ENCODE measurements at regions not wholly inside any gene's neighbourhood (a gene's known extent, or its start where the extent isn't known, plus 50 kb on each side); places are given as distances from the start of the nearest gene placed in this dataset.
"Not testable (repeated sequence)": the region's sequence is repeated elsewhere in the genome, so short reads cannot be mapped to it uniquely, and the experiment has no call there.

DNA sequence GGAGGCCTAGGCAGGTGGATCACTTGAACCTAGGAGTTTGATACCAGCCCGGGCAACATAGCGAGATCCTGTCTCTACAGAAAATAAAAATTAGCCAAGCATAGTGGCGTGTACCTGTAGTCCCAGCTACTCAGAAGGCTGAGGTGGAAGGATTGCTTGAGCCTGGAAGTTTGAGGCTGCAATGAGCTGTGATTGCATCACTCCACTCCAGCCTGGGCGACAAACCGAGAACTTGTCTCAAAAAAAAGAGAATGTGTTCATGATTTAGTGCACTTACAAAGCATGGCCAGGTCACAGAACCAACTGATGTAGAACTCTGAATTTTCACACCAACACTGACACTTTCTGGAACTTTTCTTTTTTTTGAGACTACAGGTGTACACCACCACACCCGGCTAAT is 182.7 kb downstream of the ZFP64 start:
- DNase-seq (ENCODE audit: low spot score): no peak

DNA sequence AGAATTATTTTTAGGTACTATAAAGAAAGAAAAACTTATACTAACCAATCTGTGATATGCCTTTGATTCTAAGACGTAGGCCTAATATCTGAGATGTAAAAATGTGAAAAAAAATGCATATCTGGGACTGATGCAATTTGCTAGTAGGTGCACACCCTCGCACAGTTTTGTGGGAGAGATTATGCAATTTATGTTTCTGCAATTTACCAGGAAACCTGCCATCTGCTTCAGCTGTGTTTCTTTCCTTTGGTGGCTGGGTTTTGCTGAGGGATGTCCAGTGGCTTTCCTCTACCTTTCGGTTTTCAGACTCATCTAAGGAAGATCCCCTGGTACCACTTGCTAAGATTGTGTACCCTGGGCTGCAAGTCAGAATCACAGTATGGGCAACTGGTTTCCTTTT is 186.9 kb downstream of the ZFP64 start:
- no peak for DNase-seq (ENCODE audit: low spot score)

GRCh38 chr20:52004018-52004417 is 187.6 kb downstream of the ZFP64 start:
- no peak for DNase-seq (ENCODE audit: low spot score)

GRCh38 chr20:52003415-52003814 is 188.2 kb downstream of the ZFP64 start:
- DNase-seq (ENCODE audit: low spot score): no peak

DNA sequence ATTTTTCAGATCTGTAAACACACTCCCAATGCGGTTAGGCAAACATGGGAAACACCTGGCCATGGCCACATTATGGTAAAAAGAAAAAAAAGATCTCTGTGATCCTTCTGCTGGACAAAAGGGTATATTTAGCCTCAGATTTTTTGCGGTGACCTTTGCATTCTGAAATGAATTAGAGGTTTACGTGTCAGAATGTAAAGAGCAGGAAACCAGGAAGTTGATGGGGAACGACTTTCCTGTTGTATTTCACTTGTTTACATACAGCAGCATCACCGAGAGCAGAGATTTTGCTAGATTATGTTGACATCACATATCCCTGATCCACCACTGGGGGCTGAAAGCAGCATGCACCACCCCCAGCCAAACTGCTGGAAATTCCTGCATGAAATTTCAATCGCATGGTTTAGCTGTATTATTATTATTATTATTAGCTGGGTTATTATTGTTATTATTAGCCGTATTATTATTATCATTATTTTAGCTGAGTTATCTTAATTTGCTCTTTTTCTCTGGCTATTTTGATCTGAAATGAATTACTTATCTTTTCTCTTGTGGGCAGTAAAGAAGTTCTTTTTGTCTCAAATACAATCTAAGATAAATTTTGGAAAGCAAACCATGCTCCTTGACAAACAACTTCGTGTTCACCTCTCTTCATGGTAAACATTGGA is 189.4 kb downstream of the ZFP64 start:
- DNase-seq (ENCODE audit: low spot score): no peak

DNA sequence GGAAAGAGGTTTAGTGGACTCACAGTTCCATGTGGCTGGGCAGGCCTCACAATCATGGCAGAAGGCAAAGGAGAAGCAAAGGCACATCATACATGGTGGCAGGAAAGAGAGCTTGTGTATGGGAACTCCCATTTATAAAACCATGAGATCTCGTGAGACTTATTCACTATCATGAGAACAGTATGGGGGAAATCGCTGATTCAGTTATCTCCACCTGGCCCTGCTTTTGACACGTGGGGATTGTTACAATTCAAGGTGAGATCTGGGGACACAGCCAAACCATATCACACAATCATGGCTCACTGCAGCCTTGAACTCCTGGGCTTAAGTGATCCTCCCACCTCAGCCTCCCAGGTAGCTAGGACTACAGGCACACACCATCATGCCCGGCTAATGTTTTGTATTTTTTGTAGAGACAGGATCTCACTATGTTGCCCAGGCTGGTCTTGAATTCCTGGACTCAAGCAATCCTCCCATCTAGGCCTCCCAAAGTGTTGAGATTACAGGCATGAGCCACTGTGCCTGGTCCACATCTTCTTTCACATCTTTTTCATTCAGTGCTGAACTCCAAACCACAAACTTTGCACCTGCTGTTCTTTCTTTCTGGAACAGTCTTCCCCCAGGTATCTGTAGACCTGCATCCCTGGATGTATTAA is 194.2 kb downstream of the ZFP64 start:
- DNase-seq (ENCODE audit: low spot score): not testable (repeated sequence)

GRCh38 chr20:51995551-51995951 is 193.2 kb upstream of the SALL4 start:
- no peak for DNase-seq (ENCODE audit: low spot score)

DNA sequence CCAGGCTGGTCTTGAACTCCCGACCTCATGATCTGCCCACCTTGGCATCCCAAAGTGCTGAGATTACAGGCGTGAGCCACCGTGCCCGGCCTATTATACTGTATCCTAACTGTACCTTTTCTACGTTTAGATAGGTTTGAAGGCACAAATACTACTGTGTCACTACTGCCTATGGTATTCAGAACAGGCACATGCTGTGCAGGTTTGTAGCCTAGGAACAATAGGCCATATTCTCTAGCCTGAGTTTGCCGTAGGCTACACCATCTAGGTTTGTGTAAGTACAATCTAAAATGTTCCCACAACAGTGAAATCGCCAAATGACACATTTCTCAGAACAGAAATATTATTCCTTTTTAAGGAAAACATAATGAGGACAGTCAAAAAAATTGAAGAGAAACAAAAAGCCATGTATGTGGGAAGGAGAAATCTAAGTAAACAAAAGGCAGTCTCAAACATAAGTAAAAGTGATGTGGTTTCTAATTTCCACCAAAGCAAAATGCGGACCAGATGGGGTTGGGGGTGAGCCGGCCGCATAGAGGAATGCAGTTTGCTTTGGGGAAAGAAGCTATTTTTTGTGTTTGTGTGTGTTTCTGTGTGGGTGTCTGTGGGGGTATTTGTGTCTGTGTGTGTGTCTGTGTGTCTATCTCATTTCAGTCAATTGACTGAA is 192.6 kb upstream of the SALL4 start:
- DNase-seq (ENCODE audit: low spot score): no peak

GRCh38 chr20:51987812-51988211 is 185.5 kb upstream of the SALL4 start:
- DNase-seq (ENCODE audit: low spot score): no peak

- no peak for DNase-seq (ENCODE audit: low spot score)
Measured at GRCh38 chr20:51985013-51985415, 182.7 kb upstream of the SALL4 start.

DNA sequence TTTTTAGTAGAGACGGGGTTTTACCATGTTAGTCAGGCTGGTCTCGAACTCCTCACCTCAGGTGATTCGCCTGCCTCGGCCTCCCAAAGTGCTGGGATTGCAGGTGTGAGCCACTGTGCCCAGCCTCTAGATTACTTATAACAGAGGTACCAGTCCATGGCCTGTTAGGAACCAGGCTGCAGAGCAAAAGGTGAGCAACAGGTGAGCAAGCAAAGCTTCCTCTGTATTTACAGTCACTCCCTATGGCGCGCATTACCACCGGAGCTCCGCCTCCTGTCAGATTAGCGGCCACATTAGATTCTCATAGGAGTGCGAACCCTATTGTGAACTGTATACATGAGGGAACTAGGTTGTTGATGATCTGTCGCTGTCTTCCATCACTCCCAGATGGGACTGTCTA is 178.0 kb upstream of the SALL4 start:
- no peak for DNase-seq (ENCODE audit: low spot score)

DNA sequence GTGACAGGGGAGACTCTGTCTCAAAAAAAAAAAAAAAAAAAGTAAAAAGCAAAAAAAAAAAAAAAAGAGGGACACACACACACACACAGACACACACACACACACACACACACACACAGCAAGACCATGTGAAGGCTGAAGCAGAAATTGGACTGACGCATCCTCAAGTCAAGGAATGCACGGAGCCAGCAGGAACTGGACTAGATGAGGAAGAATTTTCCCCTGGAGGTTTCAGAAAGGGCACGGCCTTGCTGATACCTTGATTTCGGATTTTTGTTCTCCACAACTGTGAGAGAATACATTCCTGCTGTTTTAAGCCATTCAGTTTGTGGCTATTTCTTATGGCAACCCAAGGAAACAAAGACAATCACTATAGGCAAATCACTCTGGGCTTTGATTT is 176.9 kb upstream of the SALL4 start:
- no peak for DNase-seq (ENCODE audit: low spot score)

GRCh38 chr20:51978070-51978501 is 175.8 kb upstream of the SALL4 start:
- DNase-seq (ENCODE audit: low spot score): no peak

DNA sequence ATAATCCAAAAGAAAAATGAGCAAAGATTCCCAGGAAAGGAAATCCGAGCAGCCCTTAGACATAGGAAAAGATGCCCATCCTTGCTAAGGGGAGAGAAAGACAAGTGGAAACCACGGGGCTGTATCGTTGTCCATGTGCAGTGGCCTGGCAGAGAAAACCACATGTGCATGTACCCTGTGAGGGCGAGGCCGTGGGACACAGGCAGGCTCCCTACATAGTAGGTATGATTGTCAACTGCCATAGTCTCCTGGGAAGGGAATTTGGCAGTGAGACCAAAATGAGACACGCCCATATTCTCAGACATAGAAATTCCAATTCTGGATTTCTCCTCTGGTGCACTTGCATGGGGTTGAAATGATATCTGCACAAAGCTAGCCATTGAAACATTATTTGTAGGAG is 169.7 kb upstream of the SALL4 start:
- no peak for DNase-seq (ENCODE audit: low spot score)

- DNase-seq (ENCODE audit: low spot score): no peak
Measured at GRCh38 chr20:51970858-51971257, 168.5 kb upstream of the SALL4 start.

DNA sequence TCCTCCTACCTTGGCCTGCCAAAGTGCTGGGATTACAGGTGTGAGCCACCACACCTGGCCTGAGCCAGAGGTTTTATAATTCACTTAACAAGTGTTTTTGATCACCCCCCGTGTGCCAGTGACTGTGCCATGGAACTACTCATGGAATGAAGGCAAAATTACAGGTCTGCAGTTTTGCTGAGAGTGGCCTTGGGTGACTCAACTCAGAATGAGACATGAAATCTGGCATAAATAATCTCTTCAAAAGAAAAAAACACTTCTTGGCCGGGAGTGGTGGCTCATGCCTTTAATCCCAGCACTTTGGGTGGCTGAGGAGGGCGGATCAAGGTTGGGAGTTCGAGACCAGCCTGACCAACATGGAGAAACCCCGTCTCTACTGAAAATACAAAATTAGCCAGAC is 166.9 kb upstream of the SALL4 start:
- DNase-seq (ENCODE audit: low spot score): no peak

GRCh38 chr20:51968151-51968550 is 165.8 kb upstream of the SALL4 start:
- no peak for DNase-seq (ENCODE audit: low spot score)

DNA sequence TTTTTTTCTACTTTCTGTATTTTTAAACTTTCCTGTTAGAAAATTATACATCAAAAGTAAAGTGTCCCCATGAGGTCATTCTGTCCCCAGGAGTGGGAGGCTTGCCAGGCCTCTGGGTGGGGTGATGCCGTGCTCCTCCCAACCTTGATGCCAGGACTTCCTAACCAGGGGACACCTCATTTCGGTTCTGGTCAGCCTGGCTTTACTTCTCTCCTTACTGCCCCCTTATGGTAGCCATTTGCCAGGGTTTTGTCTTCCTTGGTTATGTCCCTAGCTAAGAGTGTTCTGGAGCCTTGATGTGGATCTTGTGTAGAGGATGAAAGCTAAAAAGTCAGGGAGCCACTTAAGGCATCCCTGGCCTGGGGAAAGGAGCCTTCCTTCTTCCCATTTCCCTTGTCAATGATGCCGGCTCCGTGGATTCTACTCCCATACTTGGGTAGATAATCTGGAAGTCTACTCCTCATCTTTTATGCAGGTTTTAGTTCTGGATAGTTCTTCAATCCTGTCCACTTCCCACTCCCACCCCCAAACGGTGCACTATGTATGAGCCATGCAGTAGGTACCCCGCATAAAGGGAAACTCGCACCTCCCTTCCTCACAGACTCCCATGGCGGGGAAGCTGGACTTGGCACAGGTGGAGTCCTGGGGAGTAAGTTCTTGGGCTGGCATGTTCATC is 164.1 kb upstream of the SALL4 start:
- peak; percentile 48 for DNase-seq (ENCODE audit: low spot score)

- DNase-seq (ENCODE audit: low spot score): no peak
Measured at GRCh38 chr20:51961964-51962761, 159.8 kb upstream of the SALL4 start.

DNA sequence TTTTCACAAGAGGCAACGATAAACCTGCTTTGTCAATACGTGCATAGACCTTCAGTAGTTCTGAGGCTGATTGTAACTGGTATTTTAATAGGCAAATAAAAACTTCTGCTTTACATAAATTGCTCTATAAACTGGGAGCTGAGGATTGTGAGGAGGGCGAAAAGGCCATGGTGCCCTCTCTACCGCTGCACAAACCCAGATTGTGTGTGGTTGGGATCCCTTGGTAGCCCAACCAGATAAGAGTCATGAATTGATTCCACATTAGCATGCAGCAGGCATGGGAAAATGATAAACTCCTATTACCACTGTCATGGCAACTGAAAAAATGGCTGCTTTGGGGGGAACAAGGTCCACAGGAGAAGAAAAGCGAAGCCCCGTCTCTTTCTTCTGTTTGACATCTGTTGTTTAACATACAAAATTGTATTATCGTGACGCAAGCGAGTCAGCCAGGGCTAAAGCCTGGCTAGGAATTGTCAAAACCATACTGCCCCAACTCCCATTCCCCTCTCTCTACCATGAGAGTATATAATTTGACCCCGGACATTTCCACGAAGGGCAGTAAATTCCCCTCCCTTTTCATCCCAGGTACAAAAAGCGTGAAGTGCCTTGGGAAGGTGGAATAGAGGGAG is 157.8 kb upstream of the SALL4 start:
- no peak for DNase-seq (ENCODE audit: low spot score)

DNA sequence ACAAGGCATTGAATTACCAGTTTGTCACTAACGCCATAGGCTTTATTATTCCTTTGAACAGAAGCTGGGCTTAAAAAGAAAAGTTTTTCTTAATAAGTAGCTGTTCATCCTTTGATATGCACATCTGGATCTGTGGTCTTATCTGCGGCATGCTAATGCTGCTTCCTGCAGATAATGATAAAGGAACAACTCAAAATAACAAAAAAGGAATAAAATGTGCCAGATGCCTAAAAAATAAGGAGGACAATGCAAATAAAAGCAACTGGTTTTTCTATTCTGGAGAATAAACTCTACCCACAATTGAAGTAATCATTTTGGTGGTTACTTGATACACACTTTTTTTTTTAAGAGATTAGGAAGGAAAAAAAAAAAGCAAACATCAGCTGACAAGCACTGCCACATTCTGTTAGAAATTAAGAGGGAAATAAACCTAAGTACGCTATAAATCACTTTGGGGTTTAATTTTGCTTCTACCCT is 156.8 kb upstream of the SALL4 start:
- no peak for DNase-seq (ENCODE audit: low spot score)

Measured in ureter (tissue), 1 donor.